ENCODE measurements at regions not wholly inside any gene's neighbourhood (a gene's known extent, or its start where the extent isn't known, plus 50 kb on each side); places are given as distances from the start of the nearest gene placed in this dataset.
"Not testable (repeated sequence)": the region's sequence is repeated elsewhere in the genome, so short reads cannot be mapped to it uniquely, and the experiment has no call there.

GRCh38 chr1:229919488-229919887 lies 147.6 kb upstream of the GALNT2 start:
- H3K9me3 ChIP-seq (ENCODE audit: control insufficient read depth in 5 of 5, low read length in 5 of 5); H3K9ac ChIP-seq (ENCODE audit: low read length in 5 of 5); H3K4me3 ChIP-seq (ENCODE audit: low read depth in 1 of 5, low read length in 5 of 5); H3K27me3 ChIP-seq (ENCODE audit: control insufficient read depth in 5 of 5, insufficient read depth in 4 of 5, low read length in 5 of 5); H3K27ac ChIP-seq (ENCODE audit: low read depth, low read length); H3K36me3 ChIP-seq (ENCODE audit: control insufficient read depth in 5 of 5, insufficient read depth in 5 of 5, low read length in 5 of 5); H3K4me1 ChIP-seq (ENCODE audit: control insufficient read depth in 5 of 5, insufficient read depth in 5 of 5, low read length in 5 of 5): not testable (repeated sequence)

DNA sequence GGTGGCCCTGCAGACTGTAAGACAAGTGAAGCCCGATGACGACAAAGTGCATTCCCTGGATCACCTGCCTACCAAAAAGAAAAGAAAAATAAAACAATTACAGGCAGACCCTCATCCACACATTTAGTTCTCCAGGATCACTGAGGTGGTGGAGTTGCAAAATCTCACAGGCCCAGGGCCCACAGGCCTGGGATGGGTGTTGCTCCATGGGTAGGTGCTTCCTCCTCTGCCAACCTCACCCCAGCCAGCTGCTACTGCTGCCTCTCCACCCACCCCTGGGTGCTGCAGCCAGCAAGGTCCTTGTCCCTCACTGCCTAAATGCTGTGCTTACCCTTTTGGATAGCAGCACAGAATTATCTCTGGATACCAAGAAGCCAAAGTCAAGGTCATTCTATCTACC lies 146.4 kb upstream of the GALNT2 start:
- H3K4me1 ChIP-seq (ENCODE audit: control insufficient read depth in 5 of 5, insufficient read depth in 5 of 5, low read length in 5 of 5), result no peaks in the 10 kb centered on the region
- no peaks in the 10 kb centered on the region for H3K36me3 ChIP-seq (ENCODE audit: control insufficient read depth in 5 of 5, insufficient read depth in 5 of 5, low read length in 5 of 5)
- H3K27me3 ChIP-seq (ENCODE audit: control insufficient read depth in 5 of 5, insufficient read depth in 4 of 5, low read length in 5 of 5), result no peaks in the 10 kb centered on the region
- no peak overlapping the region for H3K27ac ChIP-seq (ENCODE audit: low read depth, low read length)
- no peak overlapping the region for H3K9ac ChIP-seq (ENCODE audit: low read length in 5 of 5)
- H3K4me3 ChIP-seq (ENCODE audit: low read depth in 1 of 5, low read length in 5 of 5), result no peak overlapping the region
- no peaks in the 10 kb centered on the region for H3K9me3 ChIP-seq (ENCODE audit: control insufficient read depth in 5 of 5, low read length in 5 of 5)

DNA sequence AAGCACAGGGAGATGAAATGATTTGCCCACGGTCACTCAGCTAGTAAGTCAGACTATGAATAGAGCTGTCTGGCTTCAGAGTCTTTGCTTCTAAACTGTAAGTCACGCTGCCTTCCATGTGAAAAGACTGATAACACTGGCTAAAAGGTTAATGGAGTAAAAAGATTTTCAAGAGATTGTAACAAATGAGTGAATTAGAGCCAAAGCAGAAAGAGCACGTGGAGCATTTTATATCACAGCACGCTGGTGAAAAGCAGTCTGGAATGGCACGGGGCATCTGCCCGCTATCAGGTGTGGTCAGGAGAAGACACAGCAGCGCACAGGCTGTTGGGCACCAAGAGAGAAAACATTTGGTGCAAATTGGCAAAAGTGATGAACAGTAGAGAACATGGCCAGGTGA lies 144.8 kb upstream of the GALNT2 start:
- Histone ChIP-seq H3K27me3 (ENCODE audit: control insufficient read depth in 5 of 5, insufficient read depth in 4 of 5, low read length in 5 of 5) (no peaks in the 10 kb centered on the region), H3K9me3 (ENCODE audit: control insufficient read depth in 5 of 5, low read length in 5 of 5) (no peaks in the 10 kb centered on the region), H3K36me3 (ENCODE audit: control insufficient read depth in 5 of 5, insufficient read depth in 5 of 5, low read length in 5 of 5) (no peaks in the 10 kb centered on the region), H3K9ac (ENCODE audit: low read length in 5 of 5) (no peak overlapping the region), H3K4me3 (ENCODE audit: low read depth in 1 of 5, low read length in 5 of 5) (no peak overlapping the region), H3K27ac (ENCODE audit: low read depth, low read length) (no peak overlapping the region), H3K4me1 (ENCODE audit: control insufficient read depth in 5 of 5, insufficient read depth in 5 of 5, low read length in 5 of 5) (no peaks in the 10 kb centered on the region)

GRCh38 chr1:229924639-229925038 lies 142.4 kb upstream of the GALNT2 start:
- no peaks in the 10 kb centered on the region for H3K9me3 ChIP-seq (ENCODE audit: control insufficient read depth in 5 of 5, low read length in 5 of 5)
- H3K4me1 ChIP-seq (ENCODE audit: control insufficient read depth in 5 of 5, insufficient read depth in 5 of 5, low read length in 5 of 5), result no peaks in the 10 kb centered on the region
- H3K27ac ChIP-seq (ENCODE audit: low read depth, low read length), result no peak overlapping the region
- H3K4me3 ChIP-seq (ENCODE audit: low read depth in 1 of 5, low read length in 5 of 5), result no peak overlapping the region
- no peaks in the 10 kb centered on the region for H3K36me3 ChIP-seq (ENCODE audit: control insufficient read depth in 5 of 5, insufficient read depth in 5 of 5, low read length in 5 of 5)
- no peak overlapping the region for H3K9ac ChIP-seq (ENCODE audit: low read length in 5 of 5)
- H3K27me3 ChIP-seq (ENCODE audit: control insufficient read depth in 5 of 5, insufficient read depth in 4 of 5, low read length in 5 of 5), result peaks cover 0 to 3% (median 0%) of the 10 kb centered on the region in 5 donors

DNA sequence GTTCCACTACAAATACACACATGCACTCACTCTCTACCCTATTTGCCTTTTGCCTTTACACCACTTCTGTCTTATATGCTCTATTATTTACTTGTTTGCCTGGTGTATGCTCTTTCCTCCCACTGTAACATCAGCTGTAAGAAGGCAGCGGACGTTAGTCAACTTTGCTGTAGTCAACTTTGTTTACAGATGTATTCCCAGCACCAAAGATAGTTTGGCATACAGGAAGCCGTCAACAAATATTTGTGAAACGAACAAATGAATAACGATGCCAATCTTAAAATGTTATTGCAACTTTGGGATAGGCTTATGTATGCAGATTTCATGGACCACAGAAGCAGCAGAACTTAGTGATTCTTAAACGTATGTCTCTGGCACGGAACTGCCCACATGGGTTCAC lies 138.3 kb upstream of the GALNT2 start:
- Histone ChIP-seq H3K9ac (ENCODE audit: low read length in 5 of 5) (no peak overlapping the region), H3K4me3 (ENCODE audit: low read depth in 1 of 5, low read length in 5 of 5) (no peak overlapping the region), H3K27me3 (ENCODE audit: control insufficient read depth in 5 of 5, insufficient read depth in 4 of 5, low read length in 5 of 5) (peaks cover 0 to 3% (median 0%) of the 10 kb centered on the region in 5 donors), H3K36me3 (ENCODE audit: control insufficient read depth in 5 of 5, insufficient read depth in 5 of 5, low read length in 5 of 5) (no peaks in the 10 kb centered on the region), H3K27ac (ENCODE audit: low read depth, low read length) (no peak overlapping the region), H3K4me1 (ENCODE audit: control insufficient read depth in 5 of 5, insufficient read depth in 5 of 5, low read length in 5 of 5) (no peaks in the 10 kb centered on the region), H3K9me3 (ENCODE audit: control insufficient read depth in 5 of 5, low read length in 5 of 5) (no peaks in the 10 kb centered on the region)

DNA sequence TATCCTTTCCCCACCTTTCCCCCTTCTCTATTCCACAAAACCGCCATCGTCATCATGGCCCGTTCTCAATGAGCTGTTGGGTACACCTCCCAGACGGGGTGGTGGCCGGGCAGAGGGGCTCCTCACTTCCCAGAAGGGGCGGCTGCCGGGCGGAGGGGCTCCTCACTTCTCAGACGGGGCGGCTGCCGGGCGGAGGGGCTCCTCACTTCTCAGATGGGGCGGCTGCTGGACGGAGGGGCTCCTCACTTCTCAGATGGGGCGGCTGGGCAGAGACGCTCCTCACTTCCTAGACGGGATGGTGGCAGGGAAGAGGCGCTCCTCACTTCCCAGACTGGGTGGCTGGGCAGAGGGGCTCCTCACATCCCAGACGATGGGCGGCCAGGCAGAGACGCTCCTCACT lies 135.3 kb upstream of the GALNT2 start:
- not testable (repeated sequence) for H3K27ac ChIP-seq (ENCODE audit: low read depth, low read length); H3K4me1 ChIP-seq (ENCODE audit: control insufficient read depth in 5 of 5, insufficient read depth in 5 of 5, low read length in 5 of 5); H3K36me3 ChIP-seq (ENCODE audit: control insufficient read depth in 5 of 5, insufficient read depth in 5 of 5, low read length in 5 of 5); H3K27me3 ChIP-seq (ENCODE audit: control insufficient read depth in 5 of 5, insufficient read depth in 4 of 5, low read length in 5 of 5); H3K4me3 ChIP-seq (ENCODE audit: low read depth in 1 of 5, low read length in 5 of 5); H3K9me3 ChIP-seq (ENCODE audit: control insufficient read depth in 5 of 5, low read length in 5 of 5); H3K9ac ChIP-seq (ENCODE audit: low read length in 5 of 5)

DNA sequence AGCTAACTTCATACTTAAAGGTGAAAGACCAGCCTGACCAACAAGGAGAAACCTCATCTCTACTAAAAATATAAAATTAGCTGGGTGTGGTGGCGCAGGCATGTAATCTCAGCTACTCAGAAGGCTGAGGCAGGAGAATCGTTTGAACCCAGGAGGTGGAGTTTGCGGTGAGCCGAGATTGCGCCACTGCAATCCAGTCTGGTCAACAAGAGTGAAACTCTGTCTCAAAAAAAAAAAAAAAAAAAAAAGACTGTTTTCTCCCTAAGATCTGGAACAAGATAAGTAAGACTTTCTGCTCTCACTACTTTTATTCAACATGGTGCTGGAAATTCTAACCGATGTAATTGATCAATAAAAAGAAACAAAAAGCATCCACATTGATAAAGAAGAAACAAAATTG lies 131.9 kb upstream of the GALNT2 start:
- H3K4me3 ChIP-seq (ENCODE audit: low read depth in 1 of 5, low read length in 5 of 5); H3K4me1 ChIP-seq (ENCODE audit: control insufficient read depth in 5 of 5, insufficient read depth in 5 of 5, low read length in 5 of 5); H3K9me3 ChIP-seq (ENCODE audit: control insufficient read depth in 5 of 5, low read length in 5 of 5); H3K36me3 ChIP-seq (ENCODE audit: control insufficient read depth in 5 of 5, insufficient read depth in 5 of 5, low read length in 5 of 5); H3K27me3 ChIP-seq (ENCODE audit: control insufficient read depth in 5 of 5, insufficient read depth in 4 of 5, low read length in 5 of 5); H3K9ac ChIP-seq (ENCODE audit: low read length in 5 of 5); H3K27ac ChIP-seq (ENCODE audit: low read depth, low read length): not testable (repeated sequence)

DNA sequence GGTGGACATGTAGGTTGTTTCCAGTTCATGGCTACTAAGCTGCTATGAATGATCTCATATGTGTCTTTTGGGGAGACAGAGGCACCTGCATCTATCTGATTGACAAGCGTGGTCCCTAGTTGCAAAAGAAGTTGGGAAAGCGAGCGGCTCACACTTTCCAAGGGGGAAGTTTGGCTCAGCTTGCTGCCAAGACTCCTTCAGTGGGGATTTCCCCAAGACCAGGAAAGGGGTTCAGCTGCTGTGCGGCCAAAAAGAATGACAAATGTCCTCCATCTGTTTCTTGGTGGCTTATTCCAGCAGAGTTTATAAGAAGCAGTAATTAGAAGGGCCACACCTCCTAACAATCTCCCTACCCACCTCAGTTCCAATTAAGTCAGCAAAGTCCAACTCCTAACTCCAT lies 128.5 kb upstream of the GALNT2 start:
- H3K9me3 ChIP-seq (ENCODE audit: control insufficient read depth in 5 of 5, low read length in 5 of 5), result no peaks in the 10 kb centered on the region
- H3K9ac ChIP-seq (ENCODE audit: low read length in 5 of 5), result no peak overlapping the region
- H3K4me3 ChIP-seq (ENCODE audit: low read depth in 1 of 5, low read length in 5 of 5), result no peak overlapping the region
- no peaks in the 10 kb centered on the region for H3K36me3 ChIP-seq (ENCODE audit: control insufficient read depth in 5 of 5, insufficient read depth in 5 of 5, low read length in 5 of 5)
- H3K27me3 ChIP-seq (ENCODE audit: control insufficient read depth in 5 of 5, insufficient read depth in 4 of 5, low read length in 5 of 5), result peaks cover 0 to 10% (median 2%) of the 10 kb centered on the region in 5 donors
- no peaks in the 10 kb centered on the region for H3K4me1 ChIP-seq (ENCODE audit: control insufficient read depth in 5 of 5, insufficient read depth in 5 of 5, low read length in 5 of 5)
- no peak overlapping the region for H3K27ac ChIP-seq (ENCODE audit: low read depth, low read length)

GRCh38 chr1:229940684-229941083 lies 126.4 kb upstream of the GALNT2 start:
- Histone ChIP-seq H3K27ac (ENCODE audit: low read depth, low read length) (no peak overlapping the region), H3K9me3 (ENCODE audit: control insufficient read depth in 5 of 5, low read length in 5 of 5) (no peaks in the 10 kb centered on the region), H3K27me3 (ENCODE audit: control insufficient read depth in 5 of 5, insufficient read depth in 4 of 5, low read length in 5 of 5) (peaks cover 0 to 15% (median 8%) of the 10 kb centered on the region in 5 donors), H3K4me1 (ENCODE audit: control insufficient read depth in 5 of 5, insufficient read depth in 5 of 5, low read length in 5 of 5) (no peaks in the 10 kb centered on the region), H3K4me3 (ENCODE audit: low read depth in 1 of 5, low read length in 5 of 5) (no peak overlapping the region), H3K36me3 (ENCODE audit: control insufficient read depth in 5 of 5, insufficient read depth in 5 of 5, low read length in 5 of 5) (no peaks in the 10 kb centered on the region), H3K9ac (ENCODE audit: low read length in 5 of 5) (no peak overlapping the region)

DNA sequence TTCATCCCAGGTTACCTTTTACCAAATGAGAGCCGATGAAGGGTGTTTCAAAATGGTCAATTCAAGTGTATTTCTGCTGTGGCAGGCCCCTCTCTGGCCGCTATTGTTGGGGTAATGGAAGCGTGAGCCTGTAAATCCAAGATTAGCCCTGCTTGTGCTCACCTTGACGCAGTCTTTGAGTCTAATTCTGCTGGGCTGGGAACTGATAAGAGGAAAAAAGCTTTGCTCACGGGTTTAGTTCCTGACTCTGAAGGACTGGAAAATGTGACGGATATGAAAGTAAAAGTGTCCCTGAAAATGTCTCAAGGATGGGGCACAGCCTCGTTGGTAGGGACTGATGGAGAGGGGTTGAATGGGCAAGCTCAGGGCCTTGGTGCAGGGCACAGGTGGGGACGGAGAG lies 125.9 kb upstream of the GALNT2 start:
- peaks cover 0 to 17% (median 8%) of the 10 kb centered on the region in 5 donors for H3K27me3 ChIP-seq (ENCODE audit: control insufficient read depth in 5 of 5, insufficient read depth in 4 of 5, low read length in 5 of 5)
- no peaks in the 10 kb centered on the region for H3K36me3 ChIP-seq (ENCODE audit: control insufficient read depth in 5 of 5, insufficient read depth in 5 of 5, low read length in 5 of 5)
- H3K27ac ChIP-seq (ENCODE audit: low read depth, low read length), result no peak overlapping the region
- H3K4me3 ChIP-seq (ENCODE audit: low read depth in 1 of 5, low read length in 5 of 5), result no peak overlapping the region
- no peak overlapping the region for H3K9ac ChIP-seq (ENCODE audit: low read length in 5 of 5)
- no peaks in the 10 kb centered on the region for H3K9me3 ChIP-seq (ENCODE audit: control insufficient read depth in 5 of 5, low read length in 5 of 5)
- H3K4me1 ChIP-seq (ENCODE audit: control insufficient read depth in 5 of 5, insufficient read depth in 5 of 5, low read length in 5 of 5), result no peaks in the 10 kb centered on the region

DNA sequence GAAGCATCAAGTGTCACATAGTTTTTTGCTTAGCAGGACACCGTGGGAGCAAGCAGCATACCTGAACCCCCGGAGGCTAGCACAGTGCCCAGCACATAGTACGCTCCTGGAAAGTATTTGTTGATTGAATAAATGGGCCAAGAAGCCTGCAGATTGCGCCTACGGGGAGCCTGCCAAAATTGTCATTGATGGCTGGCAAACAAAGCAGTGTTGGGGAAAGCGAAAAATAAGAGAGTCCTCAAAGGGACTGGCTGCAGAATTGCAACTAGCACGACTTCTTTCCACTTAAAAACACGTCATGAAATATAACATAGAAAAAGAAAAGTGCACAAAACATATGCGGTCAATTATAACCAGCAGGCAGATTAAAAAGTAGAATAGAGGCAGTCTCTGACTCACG lies 125.2 kb upstream of the GALNT2 start:
- H3K4me3 ChIP-seq (ENCODE audit: low read depth in 1 of 5, low read length in 5 of 5), result no peak overlapping the region
- H3K9ac ChIP-seq (ENCODE audit: low read length in 5 of 5), result no peak overlapping the region
- no peak overlapping the region for H3K27ac ChIP-seq (ENCODE audit: low read depth, low read length)
- H3K27me3 ChIP-seq (ENCODE audit: control insufficient read depth in 5 of 5, insufficient read depth in 4 of 5, low read length in 5 of 5), result peaks cover 0 to 17% (median 8%) of the 10 kb centered on the region in 5 donors
- no peaks in the 10 kb centered on the region for H3K4me1 ChIP-seq (ENCODE audit: control insufficient read depth in 5 of 5, insufficient read depth in 5 of 5, low read length in 5 of 5)
- no peaks in the 10 kb centered on the region for H3K36me3 ChIP-seq (ENCODE audit: control insufficient read depth in 5 of 5, insufficient read depth in 5 of 5, low read length in 5 of 5)
- no peaks in the 10 kb centered on the region for H3K9me3 ChIP-seq (ENCODE audit: control insufficient read depth in 5 of 5, low read length in 5 of 5)
